H1 (cell line): ENCODE measurements at regions not wholly inside any gene's neighbourhood (a gene's known extent, or its start where the extent isn't known, plus 50 kb on each side); places are given as distances from the start of the nearest gene placed in this dataset.

Experiments
- CTCF ChIA-PET: fragments of 300-600 bp; sonication (Branson Sonifier 250); formaldehyde crosslinking; loops from one replicate; lab custom pipeline; 2021; ENCODE audit not compliant: partially characterized antibody; lab: Charles Lee
- POLR2A ChIA-PET: fragments of 300-600 bp; sonication (Branson Sonifier 250); formaldehyde crosslinking; loops from one replicate; lab custom pipeline; 2021; ENCODE audit warnings: inconsistent platforms; ENCODE audit not compliant: partially characterized antibody; lab: Charles Lee
- DNase-seq, 2 experiments: peaks; one replicate each; pipeline versions ENCODE4 v3.0.0 to v3.0.0-alpha.2; 2010 to 2022; ENCODE audit warnings: low spot score in 2 of 2, low read depth in 1 of 2, mixed read lengths in 1 of 2
- FAIRE-seq: peaks from 2 replicates; lab custom pipeline; 2011; peaks lifted over from hg19 to GRCh38; lab: Jason Lieb, UNC
- H2AFZ ChIP-seq: 2 replicates; pipeline ENCODE4 v1.8.1; 2012; ENCODE audit warnings: low read length, inconsistent platforms
- H2AK5ac ChIP-seq: 2 replicates; pipeline ENCODE4 v1.6.1; 2013; ENCODE audit warnings: low read depth, low read length
- H2BK120ac ChIP-seq: replicated peaks from 2 replicates; pipeline ENCODE3; 2013; ENCODE audit warnings: low read depth, low read length, inconsistent platforms
- H2BK12ac ChIP-seq: 2 replicates; pipeline ENCODE4 v1.6.1; 2013; ENCODE audit warnings: low read depth, low read length
- H2BK15ac ChIP-seq: 2 replicates; pipeline ENCODE4 v1.6.1; 2013; ENCODE audit warnings: low read length
- H2BK20ac ChIP-seq: 2 replicates; pipeline ENCODE4 v1.6.1; 2013; ENCODE audit warnings: low read length
- H2BK5ac ChIP-seq: 2 replicates; pipeline ENCODE4 v1.6.1; 2013; ENCODE audit warnings: low read depth, low read length
- H3K14ac ChIP-seq: 2 replicates; pipeline ENCODE4 v1.6.1; 2013; ENCODE audit warnings: inconsistent platforms; ENCODE audit not compliant: insufficient read length
- H3K18ac ChIP-seq: 2 replicates; pipeline ENCODE4 v1.6.1; 2013; ENCODE audit warnings: low read length; ENCODE audit errors: extremely low read depth
- H3K23ac ChIP-seq: 2 replicates; pipeline ENCODE4 v1.6.1; 2013; ENCODE audit warnings: inconsistent platforms; ENCODE audit not compliant: insufficient read length
- H3K23me2 ChIP-seq: 2 replicates; pipeline ENCODE4 v1.6.1; 2013; ENCODE audit warnings: low read depth, low read length
- H3K27ac ChIP-seq: 2 replicates; pipeline ENCODE4 v1.6.1; 2011; ENCODE audit warnings: low read depth, low read length, inconsistent platforms
- H3K27me3 ChIP-seq, 4 experiments: replicated peaks in 1 of 4; 1 replicate in 1 of 4; 2 replicates in 3 of 4; pipeline versions ENCODE4 v1.6.1 to v1.8.1; 2011 to 2013; ENCODE audit warnings: low read length in 3 of 4, mild to moderate bottlenecking in 3 of 4, inconsistent platforms in 2 of 4, mixed read lengths in 2 of 4, moderate library complexity in 1 of 4; ENCODE audit not compliant: control insufficient read depth in 3 of 4, insufficient read depth in 3 of 4; ENCODE audit errors: extremely low read depth in 1 of 4
- H3K36me3 ChIP-seq, 4 experiments: 2 replicates each; pipeline versions ENCODE4 v1.6.1 to v1.8.1; 2011 to 2013; ENCODE audit warnings: mild to moderate bottlenecking in 4 of 4, low read length in 3 of 4, moderate library complexity in 2 of 4, control low read depth in 1 of 4, inconsistent platforms in 1 of 4; ENCODE audit not compliant: insufficient read depth in 4 of 4, control insufficient read depth in 2 of 4
- H3K4ac ChIP-seq: replicated peaks from 2 replicates; pipeline ENCODE3; 2013; ENCODE audit warnings: low read length, low read depth, mixed read lengths, inconsistent platforms; ENCODE audit not compliant: insufficient read length
- H3K4me1 ChIP-seq, 4 experiments: replicated peaks in 1 of 4; 1 replicate in 1 of 4; 2 replicates in 3 of 4; pipeline versions ENCODE4 v1.6.1 to v1.8.1; 2011 to 2013; ENCODE audit warnings: low read length in 3 of 4, inconsistent platforms in 2 of 4, mixed read lengths in 1 of 4; ENCODE audit not compliant: insufficient read depth in 4 of 4, control insufficient read depth in 3 of 4
- H3K4me2 ChIP-seq, 2 experiments: 2 replicates each; pipeline versions ENCODE4 v1.6.1 to v1.8.1; 2011 to 2013; ENCODE audit warnings: low read depth in 2 of 2, low read length in 2 of 2, control low read depth in 1 of 2, inconsistent platforms in 1 of 2, mild to moderate bottlenecking in 1 of 2; ENCODE audit not compliant: insufficient read depth in 1 of 2
- H3K4me3 ChIP-seq, 4 experiments: fragments of 200-600, 300-600 bp in 1 of 4; sonication (generic), shearing (Covaris generic), sonication (Bioruptor Twin) in 1 of 4; 2 replicates each; pipeline versions ENCODE4 v1.5.1 to v1.8.1; 2011 to 2016; ENCODE audit warnings: low read length in 4 of 4, low read depth in 3 of 4, control low read depth in 2 of 4, inconsistent platforms in 2 of 4, mild to moderate bottlenecking in 2 of 4, mixed read lengths in 1 of 4, moderate library complexity in 1 of 4; ENCODE audit not compliant: insufficient read depth in 2 of 4; ENCODE audit errors: extremely low read depth in 1 of 4
- H3K56ac ChIP-seq: replicated peaks from 2 replicates; pipeline ENCODE3; 2013; ENCODE audit warnings: low read depth, mild to moderate bottlenecking, mixed read lengths, low read length, inconsistent platforms; ENCODE audit not compliant: insufficient read length
- H3K79me1 ChIP-seq: 2 replicates; pipeline ENCODE4 v1.6.1; 2013; ENCODE audit warnings: low read depth, low read length, control low read depth
- H3K79me2 ChIP-seq, 2 experiments: 2 replicates each; pipeline versions ENCODE4 v1.6.1 to v1.8.1; 2012 to 2013; ENCODE audit warnings: low read length in 2 of 2, mild to moderate bottlenecking in 2 of 2, inconsistent platforms in 1 of 2; ENCODE audit not compliant: insufficient read depth in 2 of 2, control insufficient read depth in 1 of 2
- H3K9ac ChIP-seq, 4 experiments: replicated peaks in 1 of 4; 1 replicate in 1 of 4; 2 replicates in 3 of 4; pipeline versions ENCODE4 v1.6.1 to v1.8.1; 2011 to 2013; ENCODE audit warnings: low read depth in 3 of 4, low read length in 3 of 4, control low read depth in 2 of 4, mild to moderate bottlenecking in 2 of 4, moderate library complexity in 2 of 4, inconsistent platforms in 1 of 4; ENCODE audit errors: extremely low read depth in 1 of 4
- H3K9me3 ChIP-seq, 2 experiments: 2 replicates each; pipeline versions ENCODE4 v1.6.1 to v1.8.1; 2012 to 2013; ENCODE audit warnings: mild to moderate bottlenecking in 2 of 2, moderate library complexity in 2 of 2, control low read depth in 1 of 2, inconsistent platforms in 1 of 2, low read depth in 1 of 2, low read length in 1 of 2, mixed read lengths in 1 of 2; ENCODE audit not compliant: insufficient read depth in 2 of 2
- H4K20me1 ChIP-seq, 2 experiments: replicated peaks in 1 of 2; 2 replicates each; pipeline versions ENCODE3 to v1.8.1; 2011 to 2013; ENCODE audit warnings: inconsistent platforms in 2 of 2, low read length in 2 of 2, mild to moderate bottlenecking in 1 of 2; ENCODE audit not compliant: insufficient read depth in 2 of 2, control insufficient read depth in 1 of 2
- H4K5ac ChIP-seq: 2 replicates; pipeline ENCODE4 v1.6.1; 2013; ENCODE audit warnings: low read length, low read depth, mixed read lengths, inconsistent platforms; ENCODE audit not compliant: insufficient read length
- H4K8ac ChIP-seq: 2 replicates; pipeline ENCODE4 v1.8.0; 2013; ENCODE audit warnings: mild to moderate bottlenecking, moderate library complexity, low read length, inconsistent platforms; ENCODE audit not compliant: insufficient read depth; ENCODE audit errors: extremely low read depth
- H4K91ac ChIP-seq: replicated peaks from 2 replicates; pipeline ENCODE3; 2013; ENCODE audit warnings: low read length, mixed read lengths, inconsistent platforms; ENCODE audit not compliant: insufficient read length
- CHD1 ChIP-seq: IDR thresholded peaks from 2 replicates; pipeline ENCODE4 v1.6.1; 2012; ENCODE audit warnings: low read depth, low read length, improper control_type of control experiment
- EGR1 ChIP-seq: IDR thresholded peaks from 2 replicates; pipeline ENCODE4 v1.6.1; 2011; ENCODE audit warnings: low read depth, low read length, borderline replicate concordance
- JUN ChIP-seq: IDR thresholded peaks from 2 replicates; pipeline ENCODE4 v1.6.1; 2011; ENCODE audit warnings: low read depth, mild to moderate bottlenecking, improper control_type of control experiment, low read length
- KDM5A ChIP-seq: fragments of 200-600 bp; IDR thresholded peaks from 2 replicates; pipeline ENCODE4 v1.7.1; 2012; ENCODE audit warnings: mild to moderate bottlenecking, low read length, inconsistent platforms, mixed read lengths
- NANOG ChIP-seq: IDR thresholded peaks from 2 replicates; pipeline ENCODE4 v1.6.1; 2011; ENCODE audit warnings: low read length, low read depth, mild to moderate bottlenecking, inconsistent platforms; ENCODE audit not compliant: insufficient read depth, poor library complexity, severe bottlenecking
- RXRA ChIP-seq: IDR thresholded peaks from 2 replicates; pipeline ENCODE4 v1.6.1; 2011; ENCODE audit warnings: low read depth, mild to moderate bottlenecking, low read length, moderate library complexity; ENCODE audit not compliant: insufficient read depth
- SIRT6 ChIP-seq: IDR thresholded peaks from one replicate; pipeline ENCODE4 v1.7.1; 2012; ENCODE audit warnings: low read length, inconsistent platforms
- TEAD4 ChIP-seq: IDR thresholded peaks from 2 replicates; pipeline ENCODE4 v1.6.1; 2012; ENCODE audit warnings: low read depth, low read length, inconsistent platforms, mixed read lengths
- WGBS, 2 experiments: shearing (Covaris generic) in 1 of 2; methylation state at CpG; one replicate each; pipeline versions ENCODE4 v1.1.6 to v1.1.7; 2013 to 2015; ENCODE audit warnings: low lambda C conversion rate in 2 of 2, mixed read lengths in 2 of 2, inconsistent platforms in 1 of 2, low coverage in 1 of 2, missing lambda C conversion rate in 1 of 2; ENCODE audit not compliant: insufficient replicate concordance in 2 of 2, insufficient coverage in 1 of 2, insufficient read length in 1 of 2; ENCODE audit errors: extremely low coverage in 1 of 2, missing lambda C conversion rate in 1 of 2; 5-methylcytosine and 5-hydroxymethylcytosine counted together
- TF ChIP-seq, protein P1 (sequence below), 3 experiments: IDR thresholded peaks; 1 replicate in 2 of 3; 2 replicates in 1 of 3; pipeline versions ENCODE4 v1.5.1 to v1.6.1; 2011; ENCODE audit warnings: low read length in 3 of 3, mild to moderate bottlenecking in 3 of 3, inconsistent platforms in 2 of 3, low read depth in 1 of 3, moderate library complexity in 1 of 3; ENCODE audit not compliant: insufficient read depth in 1 of 3; ENCODE audit errors: control extremely low read depth in 1 of 3

DNA sequence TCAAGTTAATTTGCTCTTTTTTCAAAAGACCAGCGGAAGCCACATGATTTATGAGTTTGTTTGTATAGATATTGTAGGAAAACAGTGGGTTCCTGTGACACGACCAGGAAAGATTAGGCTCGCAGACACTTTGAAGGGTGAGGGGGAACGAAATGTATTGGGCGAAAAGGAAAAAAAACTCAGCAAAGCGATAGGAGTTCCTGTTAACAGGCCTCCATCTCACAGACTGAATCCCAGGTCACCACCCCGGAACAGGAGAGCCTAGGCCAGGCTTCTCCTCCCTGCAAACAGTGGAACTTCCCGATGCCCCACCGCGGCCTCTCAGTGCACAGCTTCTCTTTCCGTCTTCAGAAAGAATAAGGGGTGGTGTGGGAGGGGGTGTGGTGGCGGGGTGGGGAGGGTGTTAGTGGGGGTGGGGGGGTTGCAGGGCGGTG, 181.8 kb upstream of the GPRIN3 start:
- 69% methylated on average over 11 of the region's 13 CpGs; no CpG with 5 or more reads in 1 of the 2 experiments for WGBS, 2 experiments
- Histone ChIP-seq H2BK5ac (no peak overlapping the region), H3K23me2 (no peaks in the 10 kb centered on the region), H3K4me3 (no peak overlapping the region), H3K79me2 (no peaks in the 10 kb centered on the region), H3K18ac (no peak overlapping the region; the same call in 1 of the 2 replicates), H3K27me3 (no peaks in the 10 kb centered on the region), H3K14ac (no peak overlapping the region), H2BK120ac (no peak overlapping the region), H2AFZ (peak overlapping the region; percentile 99), H3K23ac (no peak overlapping the region), H3K56ac (no peak overlapping the region), H3K9ac (no peak overlapping the region), H4K8ac (no peak overlapping the region), H3K79me1 (no peaks in the 10 kb centered on the region), H2BK20ac (no peak overlapping the region), H3K4me2 (no peak overlapping the region), H2AK5ac (no peak overlapping the region), H2BK12ac (no peak overlapping the region), H3K27ac (no peak overlapping the region), H4K91ac (no peak overlapping the region), H4K20me1 (no peaks in the 10 kb centered on the region), H2BK15ac (no peak overlapping the region), H3K9me3 (peaks cover 0 to 3% of the 10 kb centered on the region in 2 experiments; a peak in 1 of 4 replicates), H3K36me3 (no peaks in the 10 kb centered on the region; a peak in 1 of 8 replicates), H3K4me1 (peaks cover 0 to 3% (median under 1%) of the 10 kb centered on the region in 4 experiments; a peak in 3 of 7 replicates), H3K4ac (no peak overlapping the region), H4K5ac (no peak overlapping the region)
- FAIRE-seq (peak; percentile 71), DNase-seq (no peak)
- POLR2A ChIA-PET = no interaction called here
- CTCF ChIA-PET = no interaction called here
- TF ChIP-seq EGR1 = no peak
- no peak for TF ChIP-seq CHD1
- no peak for TF ChIP-seq JUN
- no peak for TF ChIP-seq NANOG
- no peak for TF ChIP-seq SIRT6
- TF ChIP-seq, protein P1, sequence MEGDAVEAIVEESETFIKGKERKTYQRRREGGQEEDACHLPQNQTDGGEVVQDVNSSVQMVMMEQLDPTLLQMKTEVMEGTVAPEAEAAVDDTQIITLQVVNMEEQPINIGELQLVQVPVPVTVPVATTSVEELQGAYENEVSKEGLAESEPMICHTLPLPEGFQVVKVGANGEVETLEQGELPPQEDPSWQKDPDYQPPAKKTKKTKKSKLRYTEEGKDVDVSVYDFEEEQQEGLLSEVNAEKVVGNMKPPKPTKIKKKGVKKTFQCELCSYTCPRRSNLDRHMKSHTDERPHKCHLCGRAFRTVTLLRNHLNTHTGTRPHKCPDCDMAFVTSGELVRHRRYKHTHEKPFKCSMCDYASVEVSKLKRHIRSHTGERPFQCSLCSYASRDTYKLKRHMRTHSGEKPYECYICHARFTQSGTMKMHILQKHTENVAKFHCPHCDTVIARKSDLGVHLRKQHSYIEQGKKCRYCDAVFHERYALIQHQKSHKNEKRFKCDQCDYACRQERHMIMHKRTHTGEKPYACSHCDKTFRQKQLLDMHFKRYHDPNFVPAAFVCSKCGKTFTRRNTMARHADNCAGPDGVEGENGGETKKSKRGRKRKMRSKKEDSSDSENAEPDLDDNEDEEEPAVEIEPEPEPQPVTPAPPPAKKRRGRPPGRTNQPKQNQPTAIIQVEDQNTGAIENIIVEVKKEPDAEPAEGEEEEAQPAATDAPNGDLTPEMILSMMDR (IDR thresholded peaks at IDR 0.05; ENCODE audit: control extremely low read depth in 1 of 3, insufficient read depth in 1 of 3, low read depth in 1 of 3, low read length in 3 of 3) = no peak
- no peak for TF ChIP-seq TEAD4
- no peak for TF ChIP-seq RXRA
- no peak for TF ChIP-seq KDM5A
